Esophagus squamous epithelium (tissue), 5 donors: ENCODE measurements at regions not wholly inside any gene's neighbourhood (a gene's known extent, or its start where the extent isn't known, plus 50 kb on each side); places are given as distances from the start of the nearest gene placed in this dataset.

ENCODE experiments used
- DNase-seq: peaks from one replicate; lab custom pipeline; 2025; lab: John Stamatoyannopoulos, UW
- H3K27ac ChIP-seq, 4 donors: fragments of 200-600 bp; sonication (generic); one replicate each; pipeline ENCODE4 v1.5.1; 2016 to 2019; ENCODE audit warnings: mild to moderate bottlenecking in 1 of 4
- H3K27me3 ChIP-seq, 4 donors: fragments of 200-600 bp; sonication (generic); 1 replicate in 3 of 4; 2 replicates in 1 of 4; pipeline versions ENCODE4 v1.5.1 to v1.6.0; 2017 to 2021; ENCODE audit warnings: antibody characterized with exemption in 1 of 4
- H3K36me3 ChIP-seq, 3 donors: fragments of 200-600 bp; sonication (generic); one replicate each; pipeline ENCODE4 v1.5.1; 2016 to 2019
- H3K4me1 ChIP-seq, 3 donors: fragments of 200-600 bp; sonication (generic); one replicate each; pipeline ENCODE4 v1.5.1; 2017 to 2019
- H3K4me3 ChIP-seq, 4 donors: fragments of 200-600 bp; sonication (generic); 1 replicate in 3 of 4; 2 replicates in 1 of 4; pipeline ENCODE4 v1.5.1; 2016 to 2019; ENCODE audit warnings: mild to moderate bottlenecking in 2 of 4, moderate library complexity in 1 of 4
- H3K9me3 ChIP-seq, 3 donors: fragments of 200-600 bp; sonication (generic); one replicate each; pipeline ENCODE4 v1.5.1; 2016 to 2019
- CTCF ChIP-seq, 6 experiments: fragments of 450-650 bp in 4 of 6; fragments of 200-600 bp in 2 of 6; sonication (generic) in 2 of 6; IDR thresholded peaks; one replicate each; pipeline ENCODE4 v1.5.1; 2016 to 2019; ENCODE audit warnings: antibody characterized with exemption in 6 of 6, mild to moderate bottlenecking in 4 of 6, moderate library complexity in 4 of 6
- POLR2A ChIP-seq, 4 donors: fragments of 450-650 bp; IDR thresholded peaks; one replicate each; pipeline ENCODE4 v1.6.1; 2017; ENCODE audit warnings: antibody characterized with exemption in 4 of 4, mild to moderate bottlenecking in 4 of 4, moderate library complexity in 3 of 4
- WGBS, 2 donors: methylation state at CpG; one replicate each; pipeline ENCODE4 v1.1.5; 2018; 5-methylcytosine and 5-hydroxymethylcytosine counted together
- intact Hi-C: fragments of 100-400 bp; cut with DNase I; formaldehyde crosslinking; loops from one replicate; pipeline ENCODE4 v1.15.0; 2022
- donor health status: DM: yes; HTN: yes; CAD: no.

- Histone ChIP-seq H3K27me3 (no peaks in the 10 kb centered on the region), H3K27ac (no peak overlapping the region), H3K4me3 (no peak overlapping the region), H3K36me3 (no peaks in the 10 kb centered on the region), H3K9me3 (no peaks in the 10 kb centered on the region), H3K4me1 (no peaks in the 10 kb centered on the region)
- TF ChIP-seq CTCF (IDR thresholded peaks at IDR 0.05) (no peak), POLR2A (IDR thresholded peaks at IDR 0.05) (no peak)
- WGBS, 2 donors: 61 to 63% methylated on average over 2 of the region's 2 CpGs
- no peak for DNase-seq
- intact Hi-C loops: no loop called here
Observed at GRCh38 chr3:168707900-168708299, 612.2 kb upstream of the GOLIM4 start.

GRCh38 chr3:168705412-168705811 lies 609.7 kb upstream of the GOLIM4 start:
- no peaks in the 10 kb centered on the region for H3K9me3 ChIP-seq
- H3K36me3 ChIP-seq: no peaks in the 10 kb centered on the region
- DNase-seq: no peak
- WGBS, 2 donors: 81 to 87% methylated on average over 3 of the region's 3 CpGs
- no peak overlapping the region for H3K27ac ChIP-seq
- no peaks in the 10 kb centered on the region for H3K4me1 ChIP-seq
- no peaks in the 10 kb centered on the region for H3K27me3 ChIP-seq
- intact Hi-C loops: no loop called here
- TF ChIP-seq CTCF (IDR thresholded peaks at IDR 0.05) (no peak), POLR2A (IDR thresholded peaks at IDR 0.05) (no peak)
- H3K4me3 ChIP-seq: no peak overlapping the region

- Histone ChIP-seq H3K9me3 (no peaks in the 10 kb centered on the region), H3K4me3 (no peak overlapping the region), H3K36me3 (no peaks in the 10 kb centered on the region), H3K4me1 (no peaks in the 10 kb centered on the region), H3K27ac (no peak overlapping the region), H3K27me3 (no peaks in the 10 kb centered on the region)
- DNase-seq: no peak
- no peak for TF ChIP-seq POLR2A (IDR thresholded peaks at IDR 0.05)
- TF ChIP-seq CTCF (IDR thresholded peaks at IDR 0.05): no peak
- WGBS, 2 donors: 77 to 81% methylated on average over 3 of the region's 3 CpGs
- intact Hi-C loops: no loop called here
Observed at GRCh38 chr3:168696051-168696450, 600.3 kb upstream of the GOLIM4 start.

GRCh38 chr3:168693870-168694269 lies 598.1 kb upstream of the GOLIM4 start:
- H3K9me3 ChIP-seq: no peaks in the 10 kb centered on the region
- intact Hi-C loops: no loop called here
- DNase-seq: no peak
- no peaks in the 10 kb centered on the region for H3K36me3 ChIP-seq
- no peaks in the 10 kb centered on the region for H3K4me1 ChIP-seq
- H3K4me3 ChIP-seq: no peak overlapping the region
- no peak for TF ChIP-seq POLR2A (IDR thresholded peaks at IDR 0.05)
- no peak for TF ChIP-seq CTCF (IDR thresholded peaks at IDR 0.05)
- H3K27ac ChIP-seq: no peak overlapping the region
- H3K27me3 ChIP-seq: no peaks in the 10 kb centered on the region
- 53 to 65% methylated on average over 3 of the region's 3 CpGs for WGBS, 2 donors

- 60 to 77% methylated on average over 5 of the region's 5 CpGs for WGBS, 2 donors
Observed at GRCh38 chr3:168688267-168688666, 592.5 kb upstream of the GOLIM4 start.

More at GRCh38 chr3:168688267-168688666, 592.5 kb upstream of the GOLIM4 start:
- H3K9me3 ChIP-seq: no peaks in the 10 kb centered on the region
- TF ChIP-seq POLR2A (IDR thresholded peaks at IDR 0.05) (no peak), CTCF (IDR thresholded peaks at IDR 0.05) (no peak)
- no peak overlapping the region for H3K27ac ChIP-seq
- no peaks in the 10 kb centered on the region for H3K4me1 ChIP-seq
- H3K36me3 ChIP-seq: no peaks in the 10 kb centered on the region
- intact Hi-C loops: no loop called here
- no peak for DNase-seq
- H3K27me3 ChIP-seq: no peaks in the 10 kb centered on the region
- H3K4me3 ChIP-seq: no peak overlapping the region
